HEK293T (cell line): ENCODE measurements at regions not wholly inside any gene's neighbourhood (a gene's known extent, or its start where the extent isn't known, plus 50 kb on each side); places are given as distances from the start of the nearest gene placed in this dataset.

Experiments
- CTCF ChIA-PET: fragments of 350-600 bp; formaldehyde crosslinking; extraction: SDS; loops from one replicate; lab custom pipeline; 2021; ENCODE audit warnings: antibody characterized with exemption, inconsistent platforms; lab: Yijun Ruan, JAX
- POLR2A ChIA-PET: fragments of 350-600 bp; formaldehyde crosslinking; extraction: SDS; loops from one replicate; lab custom pipeline; 2020; ENCODE audit warnings: antibody characterized with exemption, inconsistent platforms; lab: Yijun Ruan, JAX
- DNase-seq: peaks from one replicate; pipeline ENCODE4 v3.0.0; 2012; ENCODE audit warnings: mixed read lengths; ENCODE audit errors: extremely low spot score
- ARNT ChIP-seq: fragments of 450-650 bp; IDR thresholded peaks from 2 replicates; pipeline ENCODE4 v1.6.1; 2017; ENCODE audit warnings: mild to moderate bottlenecking
- BHLHE40 ChIP-seq: fragments of 450-650 bp; IDR thresholded peaks from 2 replicates; pipeline ENCODE4 v1.6.1; 2016; ENCODE audit warnings: mild to moderate bottlenecking, moderate library complexity, borderline replicate concordance
- CTBP1 ChIP-seq: fragments of 450-650 bp; IDR thresholded peaks from 2 replicates; pipeline ENCODE4 v1.6.1; 2016; ENCODE audit warnings: borderline replicate concordance
- ELF4 ChIP-seq: fragments of 450-650 bp; IDR thresholded peaks from 2 replicates; pipeline ENCODE4 v1.6.1; 2017; ENCODE audit warnings: antibody characterized with exemption
- FOXA1 ChIP-seq: fragments of 450-650 bp; IDR thresholded peaks from 2 replicates; pipeline ENCODE4 v1.6.1; 2016; ENCODE audit warnings: mild to moderate bottlenecking
- FOXK2 ChIP-seq: fragments of 450-650 bp; IDR thresholded peaks from 2 replicates; pipeline ENCODE4 v1.6.1; 2016; ENCODE audit warnings: mild to moderate bottlenecking
- FOXM1 ChIP-seq: fragments of 450-650 bp; IDR thresholded peaks from 2 replicates; pipeline ENCODE4 v1.6.1; 2017; ENCODE audit warnings: mild to moderate bottlenecking, borderline replicate concordance
- HDGF ChIP-seq: fragments of 450-650 bp; IDR thresholded peaks from 2 replicates; pipeline ENCODE4 v1.6.1; 2017; ENCODE audit warnings: antibody characterized with exemption, borderline replicate concordance
- L3MBTL2 ChIP-seq: fragments of 450-650 bp; conservative IDR thresholded peaks from 2 replicates; pipeline ENCODE4 v1.6.1; 2016; ENCODE audit warnings: mild to moderate bottlenecking
- LEF1 ChIP-seq: fragments of 450-650 bp; IDR thresholded peaks from 2 replicates; pipeline ENCODE4 v1.6.1; 2017; ENCODE audit warnings: mild to moderate bottlenecking, borderline replicate concordance
- NFRKB ChIP-seq: fragments of 450-650 bp; IDR thresholded peaks from 2 replicates; pipeline ENCODE4 v1.6.1; 2016; ENCODE audit warnings: mild to moderate bottlenecking, moderate library complexity
- SP1 ChIP-seq: fragments of 450-650 bp; IDR thresholded peaks from 2 replicates; pipeline ENCODE4 v1.6.1; 2017
- SUZ12 ChIP-seq: fragments of 450-650 bp; IDR thresholded peaks from 2 replicates; pipeline ENCODE4 v1.6.1; 2016; ENCODE audit warnings: mild to moderate bottlenecking
- TARDBP ChIP-seq: fragments of 450-650 bp; IDR thresholded peaks from 2 replicates; pipeline ENCODE4 v1.6.1; 2016
- ZNF384 ChIP-seq: fragments of 450-650 bp; IDR thresholded peaks from 2 replicates; pipeline ENCODE4 v1.6.1; 2016
- TF ChIP-seq, protein P1 (sequence below): fragments of 450-650 bp; IDR thresholded peaks from 2 replicates; pipeline ENCODE4 v1.6.1; 2016

DNA sequence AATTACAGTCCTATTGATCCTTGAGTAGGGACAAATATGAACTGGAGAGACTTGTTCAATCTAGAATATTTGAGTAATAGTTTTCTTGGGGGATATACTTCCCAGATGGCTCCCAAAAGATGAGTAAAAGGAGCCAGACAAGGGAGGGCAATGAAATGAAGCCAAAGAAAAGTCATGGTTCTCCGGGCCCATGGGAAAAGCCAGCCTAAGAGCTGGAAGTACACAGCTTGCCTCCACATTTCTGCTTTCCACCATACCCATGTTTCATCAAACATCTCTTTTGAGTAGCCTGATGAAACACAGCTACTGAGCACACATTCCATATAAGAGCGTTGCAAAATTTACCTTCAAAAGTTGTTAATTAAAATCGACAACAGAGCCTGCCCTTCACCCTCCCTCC, 535.0 kb upstream of the FZD8 start:
- no peak for DNase-seq
- POLR2A ChIA-PET: no interaction called here
- CTCF ChIA-PET: no interaction called here
- no peak for TF ChIP-seq ELF4
- no peak for TF ChIP-seq FOXM1
- TF ChIP-seq L3MBTL2: no peak
- TF ChIP-seq, protein P1, sequence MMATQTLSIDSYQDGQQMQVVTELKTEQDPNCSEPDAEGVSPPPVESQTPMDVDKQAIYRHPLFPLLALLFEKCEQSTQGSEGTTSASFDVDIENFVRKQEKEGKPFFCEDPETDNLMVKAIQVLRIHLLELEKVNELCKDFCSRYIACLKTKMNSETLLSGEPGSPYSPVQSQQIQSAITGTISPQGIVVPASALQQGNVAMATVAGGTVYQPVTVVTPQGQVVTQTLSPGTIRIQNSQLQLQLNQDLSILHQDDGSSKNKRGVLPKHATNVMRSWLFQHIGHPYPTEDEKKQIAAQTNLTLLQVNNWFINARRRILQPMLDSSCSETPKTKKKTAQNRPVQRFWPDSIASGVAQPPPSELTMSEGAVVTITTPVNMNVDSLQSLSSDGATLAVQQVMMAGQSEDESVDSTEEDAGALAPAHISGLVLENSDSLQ: no peak
- TF ChIP-seq TARDBP: no peak
- no peak for TF ChIP-seq SP1
- TF ChIP-seq CTBP1: no peak
- TF ChIP-seq SUZ12: no peak
- TF ChIP-seq LEF1: no peak
- TF ChIP-seq FOXA1: no peak
- no peak for TF ChIP-seq HDGF
- TF ChIP-seq BHLHE40: no peak
- no peak for TF ChIP-seq ZNF384
- no peak for TF ChIP-seq NFRKB
- no peak for TF ChIP-seq ARNT
- TF ChIP-seq FOXK2: no peak

DNA sequence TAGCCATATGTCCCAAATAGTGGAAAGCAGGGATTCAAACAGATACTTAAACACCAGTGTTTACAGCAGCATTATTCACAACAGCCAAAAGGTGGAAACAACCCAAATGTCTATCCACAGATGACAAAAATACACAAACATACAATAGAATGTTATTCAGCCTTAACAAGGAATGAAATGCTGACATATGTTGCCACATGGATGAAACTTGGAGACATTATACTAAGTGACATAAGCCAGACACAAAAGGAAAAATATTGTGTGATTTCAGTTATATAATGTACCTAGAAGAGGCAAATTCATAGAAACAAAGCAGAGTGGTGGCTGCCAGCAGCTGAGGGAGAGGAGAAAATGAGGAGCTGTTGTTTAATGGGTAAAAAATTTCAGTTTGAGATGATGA, 533.9 kb upstream of the FZD8 start:
- ChIA-PET CTCF (interaction anchor here (0.6 kb wide), 1 partner anchor 162 kb away, joined by 3 read pairs; no protein-coding TSS in a partner anchor), POLR2A (no interaction called here)
- no peak for TF ChIP-seq NFRKB
- no peak for TF ChIP-seq ELF4
- TF ChIP-seq CTBP1: no peak
- no peak for TF ChIP-seq TARDBP
- TF ChIP-seq SP1: no peak
- TF ChIP-seq FOXA1: no peak
- TF ChIP-seq ZNF384: no peak
- TF ChIP-seq ARNT: no peak
- TF ChIP-seq FOXM1: no peak
- no peak for TF ChIP-seq SUZ12
- DNase-seq: no peak

DNA sequence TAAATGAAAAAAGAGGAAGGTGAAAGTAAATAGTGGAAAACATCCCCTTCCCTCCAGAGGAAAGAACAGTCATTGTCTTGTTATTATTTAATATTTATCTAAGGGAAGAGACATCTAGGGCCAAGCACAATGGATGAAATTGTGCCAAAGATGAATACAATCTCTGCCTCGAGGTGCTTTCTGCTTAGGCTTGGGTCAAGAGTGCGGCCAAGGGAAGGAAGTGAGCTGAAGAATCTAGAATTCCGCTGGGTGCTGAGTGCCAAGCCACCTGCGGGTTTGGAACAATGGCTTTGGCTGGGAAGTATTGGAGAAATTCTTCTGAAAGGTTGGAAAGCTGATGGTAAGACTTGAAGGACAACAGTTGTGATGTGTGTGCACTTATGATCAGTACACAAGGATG, 531.3 kb upstream of the FZD8 start:
- DNase-seq: no peak
- TF ChIP-seq BHLHE40 (no peak), NFRKB (no peak), ELF4 (no peak), HDGF (no peak), FOXA1 (no peak), ZNF384 (no peak), SUZ12 (no peak), L3MBTL2 (no peak), FOXK2 (no peak), ARNT (no peak), LEF1 (no peak), CTBP1 (no peak), TARDBP (no peak), SP1 (no peak), FOXM1 (no peak)
- TF ChIP-seq, protein P1: no peak
- CTCF ChIA-PET: interaction anchor here (0.6 kb wide), 1 partner anchor 466 kb away, joined by 3 read pairs; no protein-coding TSS in a partner anchor
- POLR2A ChIA-PET: no interaction called here

DNA sequence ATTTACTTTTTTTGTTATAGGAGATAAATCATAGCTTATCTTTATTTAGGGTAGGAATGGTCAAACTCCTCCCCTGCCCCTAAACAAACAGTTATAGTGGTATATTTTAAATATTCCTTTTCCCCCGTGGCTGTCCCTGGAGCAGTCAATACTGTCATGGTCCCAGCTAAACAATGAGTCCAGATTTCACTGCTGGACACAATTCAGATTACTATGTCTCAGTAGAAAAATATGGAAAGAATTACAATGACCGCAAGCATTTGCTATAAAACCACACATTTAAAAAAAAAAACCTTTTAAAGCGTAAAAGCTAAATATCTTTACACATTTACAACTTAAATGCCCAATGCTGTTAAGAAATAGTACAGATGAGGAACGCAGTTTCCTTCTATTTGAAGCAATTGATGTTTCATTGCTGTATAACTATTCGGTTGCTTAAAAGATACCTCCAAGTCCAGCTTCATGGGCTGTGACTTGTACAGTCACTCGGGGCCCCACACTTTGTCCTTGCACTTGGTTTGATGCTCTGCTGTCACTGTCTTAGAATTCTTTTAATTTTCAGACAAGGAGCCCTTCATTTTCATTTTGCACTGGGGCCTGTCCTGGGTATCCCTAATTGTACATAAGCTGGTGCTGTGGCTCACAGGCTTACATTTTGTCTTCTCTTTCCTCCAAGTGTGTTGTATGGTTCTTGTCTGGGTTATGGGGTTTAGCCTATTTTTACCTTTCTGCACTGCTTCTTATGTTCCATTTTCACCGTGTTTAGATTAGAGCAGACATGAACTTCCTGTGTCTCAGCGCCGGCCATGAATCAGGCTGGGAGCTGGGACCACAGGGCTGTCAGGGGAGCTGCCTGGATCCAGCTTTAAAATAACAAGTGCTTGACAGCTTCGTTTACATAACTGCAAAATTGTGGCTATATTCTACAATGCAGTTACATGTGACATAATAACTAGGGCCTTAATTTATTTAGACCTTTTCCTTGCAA, 530.2 kb upstream of the FZD8 start:
- CTCF ChIA-PET: interaction anchor here (0.6 to 0.7 kb wide), 3 partner anchors 19 to 318 kb away, joined by 3 to 4 read pairs (median 4); no protein-coding TSS in a partner anchor
- POLR2A ChIA-PET: no interaction called here
- DNase-seq: no peak
- no peak for TF ChIP-seq CTBP1
- TF ChIP-seq ARNT: no peak
- TF ChIP-seq BHLHE40: no peak
- no peak for TF ChIP-seq FOXM1
- no peak for TF ChIP-seq ZNF384

DNA sequence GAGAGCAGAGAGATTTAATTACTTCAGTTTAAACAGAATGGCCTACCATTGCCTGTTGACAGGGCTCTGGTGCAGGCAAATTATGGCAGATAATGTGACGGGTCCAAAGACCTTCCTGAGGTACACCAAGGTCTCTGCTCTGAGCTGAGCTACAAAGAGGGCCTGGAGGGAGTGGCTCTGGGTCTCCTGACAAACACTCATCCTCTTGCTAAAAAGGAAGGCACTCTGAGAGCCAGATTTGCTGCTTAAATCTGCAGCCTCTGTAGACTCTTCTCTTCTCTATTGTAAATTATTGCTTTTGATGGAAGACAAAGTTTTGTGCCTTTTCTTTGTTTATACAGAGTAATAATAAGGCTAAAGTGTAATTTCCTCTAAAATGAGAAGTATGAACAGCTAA, 529.5 kb upstream of the FZD8 start:
- TF ChIP-seq ARNT: no peak
- TF ChIP-seq ZNF384: no peak
- no peak for TF ChIP-seq HDGF
- no peak for TF ChIP-seq ELF4
- no peak for TF ChIP-seq SP1
- TF ChIP-seq CTBP1: no peak
- POLR2A ChIA-PET: no interaction called here
- CTCF ChIA-PET: no interaction called here
- DNase-seq: no peak

DNA sequence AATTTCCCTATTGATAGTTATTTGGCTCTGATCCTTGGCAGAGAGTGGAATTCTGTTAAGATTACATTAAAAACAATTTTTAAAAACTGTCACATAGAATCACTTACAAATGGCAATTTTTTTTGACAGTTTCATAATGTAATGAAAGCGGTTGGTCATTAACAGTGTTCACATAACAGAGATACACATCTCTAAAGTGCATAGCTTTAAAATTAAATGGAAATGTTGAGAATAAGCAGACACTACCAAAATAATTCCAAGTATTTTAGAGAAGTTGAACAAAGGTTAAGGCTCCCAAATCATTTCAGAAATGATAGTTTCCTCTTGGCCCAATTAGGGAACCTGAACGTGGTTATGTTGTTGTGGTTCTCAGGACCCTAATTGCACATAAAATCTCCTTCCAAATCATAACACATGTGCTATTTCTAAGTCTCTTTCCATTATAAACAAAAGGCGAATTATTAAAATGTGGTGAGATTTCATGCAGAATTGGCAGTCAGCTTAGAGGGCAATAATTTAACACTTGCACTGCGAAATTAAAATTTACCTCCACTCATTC, 528.9 kb upstream of the FZD8 start:
- POLR2A ChIA-PET: no interaction called here
- TF ChIP-seq CTBP1: no peak
- TF ChIP-seq LEF1: no peak
- no peak for TF ChIP-seq BHLHE40
- no peak for TF ChIP-seq FOXK2
- TF ChIP-seq, protein P1: no peak
- TF ChIP-seq FOXM1: no peak
- no peak for TF ChIP-seq ELF4
- TF ChIP-seq NFRKB: no peak
- TF ChIP-seq ARNT: no peak
- no peak for TF ChIP-seq SP1
- CTCF ChIA-PET: no interaction called here
- no peak for DNase-seq
